AG04450 (cell line): ENCODE measurements at regions not wholly inside any gene's neighbourhood (a gene's known extent, or its start where the extent isn't known, plus 50 kb on each side); places are given as distances from the start of the nearest gene placed in this dataset.

Source experiments
- CTCF ChIA-PET: fragments of 300-600, 350-600 bp; formaldehyde crosslinking; extraction: SDS; loops from one replicate; lab custom pipeline; 2022; ENCODE audit warnings: antibody characterized with exemption, inconsistent platforms; lab: Charles Lee
- POLR2A ChIA-PET: fragments of 350-600 bp; formaldehyde crosslinking; extraction: SDS; loops from one replicate; lab custom pipeline; 2021; ENCODE audit warnings: antibody characterized with exemption, inconsistent platforms; lab: Yijun Ruan, JAX
- DNase-seq: peaks from one replicate; pipeline ENCODE4 v3.0.0-alpha.2; 2011; ENCODE audit warnings: low read depth, low spot score
- H3K27ac ChIP-seq: one replicate; pipeline ENCODE4 v1.5.1; 2012; ENCODE audit warnings: low read depth, low read length, control low read depth
- H3K27me3 ChIP-seq: one replicate; pipeline ENCODE4 v1.6.0; 2012; ENCODE audit warnings: low read length; ENCODE audit not compliant: control insufficient read depth, insufficient read depth
- H3K4me3 ChIP-seq: 2 replicates; pipeline ENCODE4 v1.5.1; 2011; ENCODE audit warnings: mild to moderate bottlenecking, low read depth, low read length, control low read depth
- H3K9me3 ChIP-seq: 2 replicates; pipeline ENCODE4 v1.5.1; 2012; ENCODE audit warnings: low read length; ENCODE audit not compliant: control insufficient read depth, insufficient read depth
- CTCF ChIP-seq: IDR thresholded peaks from 2 replicates; pipeline ENCODE4 v1.5.1; 2011; ENCODE audit warnings: low read depth, low read length, control low read depth, inconsistent platforms

- Histone ChIP-seq H3K9me3 (peaks cover 10% of the 10 kb centered on the region), H3K27me3 (no peaks in the 10 kb centered on the region), H3K4me3 (no peak overlapping the region), H3K27ac (no peak overlapping the region)
- no peak for DNase-seq
- TF ChIP-seq CTCF: no peak
- ChIA-PET POLR2A (no interaction called here), CTCF (no interaction called here)
Observed at GRCh38 chr9:1708219-1708618, 306.9 kb upstream of the SMARCA2 start.

GRCh38 chr9:1709347-1709746, 305.8 kb upstream of the SMARCA2 start:
- no peak for DNase-seq
- CTCF ChIA-PET: interaction anchor here (0.6 kb wide), 1 partner anchor 11 kb away, joined by 5 read pairs; no protein-coding TSS in a partner anchor
- no peaks in the 10 kb centered on the region for H3K27me3 ChIP-seq
- no peak for TF ChIP-seq CTCF
- H3K4me3 ChIP-seq: no peak overlapping the region
- POLR2A ChIA-PET: no interaction called here
- no peak overlapping the region for H3K27ac ChIP-seq
- peaks cover 12% of the 10 kb centered on the region for H3K9me3 ChIP-seq

GRCh38 chr9:1712861-1713450, 302.2 kb upstream of the SMARCA2 start:
- no peak overlapping the region for H3K4me3 ChIP-seq
- no peak overlapping the region for H3K27ac ChIP-seq
- ChIA-PET POLR2A (no interaction called here), CTCF (no interaction called here)
- peaks cover 12% of the 10 kb centered on the region for H3K9me3 ChIP-seq
- no peak for TF ChIP-seq CTCF
- H3K27me3 ChIP-seq: no peaks in the 10 kb centered on the region
- no peak for DNase-seq

- no peak overlapping the region for H3K4me3 ChIP-seq
- ChIA-PET POLR2A (no interaction called here), CTCF (no interaction called here)
- H3K27me3 ChIP-seq: no peaks in the 10 kb centered on the region
- DNase-seq: no peak
- H3K9me3 ChIP-seq: peaks cover 12% of the 10 kb centered on the region
- no peak for TF ChIP-seq CTCF
- H3K27ac ChIP-seq: no peak overlapping the region
Observed at GRCh38 chr9:1713841-1714240, 301.3 kb upstream of the SMARCA2 start.

- POLR2A ChIA-PET: no interaction called here
Observed at GRCh38 chr9:1717882-1718281, 297.3 kb upstream of the SMARCA2 start.

More at GRCh38 chr9:1717882-1718281, 297.3 kb upstream of the SMARCA2 start:
- CTCF ChIA-PET: no interaction called here
- no peak for DNase-seq
- no peak for TF ChIP-seq CTCF
- Histone ChIP-seq H3K27ac (no peak overlapping the region), H3K27me3 (no peaks in the 10 kb centered on the region), H3K9me3 (peaks cover 12% of the 10 kb centered on the region), H3K4me3 (no peak overlapping the region)
